GM12878 (cell line): ENCODE measurements at regions not wholly inside any gene's neighbourhood (a gene's known extent, or its start where the extent isn't known, plus 50 kb on each side); places are given as distances from the start of the nearest gene placed in this dataset.

Source experiments
- ATAC-seq: fragments of 200-7000 bp; cut with Tn5 transposase; 3 replicates; pipeline ENCODE4 v1.9.1; 2020; ENCODE audit warnings: mild to moderate bottlenecking, moderate library complexity
- BruUV-seq: library from RNA; stranded (reverse); fragments of 400-500 nt; replicated peaks from 2 replicates; lab custom pipeline; 2021; lab: Mats Ljungman, UMichigan
- CTCF ChIA-PET: fragments of 300-600 bp; sonication (Branson Sonifier 250); formaldehyde crosslinking; extraction: SDS; loops from one replicate; lab custom pipeline; 2021; ENCODE audit warnings: inconsistent platforms; lab: Yijun Ruan, JAX
- POLR2A ChIA-PET: fragments of 350-600 bp; formaldehyde crosslinking; extraction: SDS; loops from one replicate; lab custom pipeline; 2021; ENCODE audit warnings: inconsistent platforms; lab: Charles Lee
- RAD21 ChIA-PET: fragments of 300-600 bp; sonication (Branson Sonifier 250); formaldehyde crosslinking; loops from one replicate; lab custom pipeline; 2023; ENCODE audit warnings: antibody characterized with exemption; ENCODE audit not compliant: unreplicated experiment; lab: Charles Lee
- SMC1A ChIA-PET: fragments of 300-600 bp; sonication (Branson Sonifier 250); formaldehyde crosslinking; loops from one replicate; lab custom pipeline; 2023; ENCODE audit not compliant: unreplicated experiment, uncharacterized antibody; lab: Charles Lee
- DNase-seq: peaks from one replicate; pipeline ENCODE4 v3.0.0-alpha.2; 2011; ENCODE audit warnings: low read depth, low spot score
- FAIRE-seq: peaks from 3 replicates; lab custom pipeline; 2011; peaks lifted over from hg19 to GRCh38; lab: Jason Lieb, UNC
- H2AFZ ChIP-seq: 2 replicates; pipeline ENCODE4 v1.6.0; 2011; ENCODE audit warnings: low read depth, low read length, control low read depth; ENCODE audit not compliant: control insufficient read depth
- H3K27ac ChIP-seq: 2 replicates; pipeline ENCODE4 v1.5.1; 2011; ENCODE audit warnings: control low read depth; ENCODE audit not compliant: control insufficient read depth, insufficient read depth
- H3K27me3 ChIP-seq, 2 experiments: replicated peaks in 1 of 2; 2 replicates each; pipeline versions ENCODE4 v1.6.0 to v1.6.1; 2011; ENCODE audit warnings: low read length in 1 of 2; ENCODE audit not compliant: control insufficient read depth in 2 of 2, insufficient read depth in 2 of 2
- H3K36me3 ChIP-seq, 2 experiments: 2 replicates each; pipeline ENCODE4 v1.5.1; 2011; ENCODE audit warnings: low read length in 1 of 2; ENCODE audit not compliant: control insufficient read depth in 2 of 2, insufficient read depth in 2 of 2
- H3K4me1 ChIP-seq: 2 replicates; pipeline ENCODE4 v1.6.1; 2011; ENCODE audit warnings: mild to moderate bottlenecking, low read length, moderate library complexity, mixed read lengths; ENCODE audit not compliant: control insufficient read depth, insufficient read depth
- H3K4me2 ChIP-seq: 2 replicates; pipeline ENCODE4 v1.6.0; 2011; ENCODE audit warnings: control low read depth; ENCODE audit not compliant: control insufficient read depth, insufficient read depth
- H3K4me3 ChIP-seq: fragments of 200-600 bp; sonication (generic); 2 replicates; pipeline ENCODE4 v1.5.1; 2016
- H3K79me2 ChIP-seq: 2 replicates; pipeline ENCODE4 v1.6.0; 2011; ENCODE audit warnings: low read length; ENCODE audit not compliant: control insufficient read depth, insufficient read depth
- H3K9ac ChIP-seq: 2 replicates; pipeline ENCODE4 v1.8.0; 2011; ENCODE audit warnings: low read length, control low read depth, mixed read lengths; ENCODE audit not compliant: control insufficient read depth, insufficient read depth
- H3K9me3 ChIP-seq: replicated peaks from 3 replicates; pipeline ENCODE4 v1.5.1; 2011; ENCODE audit warnings: mild to moderate bottlenecking, low read length; ENCODE audit not compliant: control insufficient read depth, insufficient read depth
- H4K20me1 ChIP-seq: 2 replicates; pipeline ENCODE4 v1.6.0; 2011; ENCODE audit not compliant: control insufficient read depth, insufficient read depth
- BACH1 ChIP-seq: fragments of 450-650 bp; IDR thresholded peaks from 2 replicates; pipeline ENCODE4 v1.6.1; 2017; ENCODE audit warnings: mild to moderate bottlenecking, borderline replicate concordance
- BCL3 ChIP-seq: IDR thresholded peaks from 2 replicates; pipeline ENCODE4 v1.6.1; 2011; ENCODE audit warnings: borderline replicate concordance, low read depth, mild to moderate bottlenecking, moderate library complexity, low read length; ENCODE audit not compliant: insufficient read depth, poor library complexity, severe bottlenecking
- CEBPZ ChIP-seq: fragments of 150-350 bp; IDR thresholded peaks from 2 replicates; pipeline ENCODE4 v1.6.1; 2016; ENCODE audit warnings: low read depth, low read length
- ESRRA ChIP-seq: IDR thresholded peaks from 2 replicates; pipeline ENCODE4 v1.6.1; 2012; ENCODE audit warnings: mild to moderate bottlenecking, low read length, improper control_type of control experiment
- TAF1 ChIP-seq: IDR thresholded peaks from 2 replicates; pipeline ENCODE4 v1.6.1; 2011; ENCODE audit warnings: mild to moderate bottlenecking, low read depth, low read length, borderline replicate concordance
- WGBS: methylation state at CpG from one replicate; pipeline ENCODE4 v1.1.6; 2016; ENCODE audit warnings: low lambda C conversion rate; ENCODE audit not compliant: insufficient replicate concordance, insufficient coverage; ENCODE audit errors: missing lambda C conversion rate; 5-methylcytosine and 5-hydroxymethylcytosine counted together
- in situ Hi-C: fragments of 300-500 bp; cut with MboI; formaldehyde crosslinking; loops from 9 replicates; pipeline ENCODE4 v1.14.3; 2018; ENCODE audit warnings: mixed read lengths
- intact Hi-C: fragments of 100-400 bp; cut with micrococcal nuclease; formaldehyde crosslinking; loops from one replicate; pipeline ENCODE4 v1.14.2; 2022; ENCODE audit not compliant: unreplicated experiment

DNA sequence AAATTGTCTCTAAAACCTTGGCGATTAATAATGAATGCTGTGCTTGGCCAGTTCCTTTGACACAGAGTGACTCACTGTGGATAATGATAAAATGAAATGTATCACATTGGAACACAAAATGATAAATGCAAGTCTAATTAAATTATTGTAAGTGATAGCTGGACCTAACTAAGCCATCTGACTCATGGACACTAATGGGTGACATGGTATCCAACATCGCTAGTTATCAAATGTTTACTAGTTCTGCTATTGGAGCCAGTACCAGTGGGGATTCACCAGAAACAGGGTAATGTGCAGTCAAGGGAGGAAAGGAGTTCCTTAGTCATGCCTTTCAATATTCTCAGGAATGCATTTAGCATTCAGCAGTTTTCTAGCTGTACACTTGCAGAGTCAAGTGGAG lies 736.3 kb upstream of the ACVR2A start:
- no TSS peak for BruUV-seq
- ChIA-PET RAD21 (no interaction called here), SMC1A (no interaction called here), CTCF (interaction anchor here (1.4 to 1.9 kb wide), 2 partner anchors 12 to 26 kb away, joined by 3 to 4 read pairs; no protein-coding TSS in a partner anchor), POLR2A (no interaction called here)
- H3K27me3 ChIP-seq = no peaks in the 10 kb centered on the region
- no peak overlapping the region for H2AFZ ChIP-seq
- WGBS = 100% methylated on average over 2 of the region's 2 CpGs
- in situ Hi-C loops (no loop called here), intact Hi-C loops (no loop called here)
- H3K4me1 ChIP-seq = no peaks in the 10 kb centered on the region
- H3K9me3 ChIP-seq = no peaks in the 10 kb centered on the region
- TF ChIP-seq ESRRA = no peak
- TF ChIP-seq BACH1 = no peak
- no peak for TF ChIP-seq TAF1
- TF ChIP-seq BCL3 = no peak
- no peak for TF ChIP-seq CEBPZ
- no peak for ATAC-seq
- H3K36me3 ChIP-seq = no peaks in the 10 kb centered on the region
- H3K4me3 ChIP-seq = no peak overlapping the region
- no peak overlapping the region for H3K27ac ChIP-seq
- no peak overlapping the region for H3K9ac ChIP-seq
- no peak for FAIRE-seq
- no peak for DNase-seq
- no peaks in the 10 kb centered on the region for H4K20me1 ChIP-seq
- H3K4me2 ChIP-seq = no peak overlapping the region
- H3K79me2 ChIP-seq = no peaks in the 10 kb centered on the region
